ENCODE measurements at regions not wholly inside any gene's neighbourhood (a gene's known extent, or its start where the extent isn't known, plus 50 kb on each side); places are given as distances from the start of the nearest gene placed in this dataset.

DNA sequence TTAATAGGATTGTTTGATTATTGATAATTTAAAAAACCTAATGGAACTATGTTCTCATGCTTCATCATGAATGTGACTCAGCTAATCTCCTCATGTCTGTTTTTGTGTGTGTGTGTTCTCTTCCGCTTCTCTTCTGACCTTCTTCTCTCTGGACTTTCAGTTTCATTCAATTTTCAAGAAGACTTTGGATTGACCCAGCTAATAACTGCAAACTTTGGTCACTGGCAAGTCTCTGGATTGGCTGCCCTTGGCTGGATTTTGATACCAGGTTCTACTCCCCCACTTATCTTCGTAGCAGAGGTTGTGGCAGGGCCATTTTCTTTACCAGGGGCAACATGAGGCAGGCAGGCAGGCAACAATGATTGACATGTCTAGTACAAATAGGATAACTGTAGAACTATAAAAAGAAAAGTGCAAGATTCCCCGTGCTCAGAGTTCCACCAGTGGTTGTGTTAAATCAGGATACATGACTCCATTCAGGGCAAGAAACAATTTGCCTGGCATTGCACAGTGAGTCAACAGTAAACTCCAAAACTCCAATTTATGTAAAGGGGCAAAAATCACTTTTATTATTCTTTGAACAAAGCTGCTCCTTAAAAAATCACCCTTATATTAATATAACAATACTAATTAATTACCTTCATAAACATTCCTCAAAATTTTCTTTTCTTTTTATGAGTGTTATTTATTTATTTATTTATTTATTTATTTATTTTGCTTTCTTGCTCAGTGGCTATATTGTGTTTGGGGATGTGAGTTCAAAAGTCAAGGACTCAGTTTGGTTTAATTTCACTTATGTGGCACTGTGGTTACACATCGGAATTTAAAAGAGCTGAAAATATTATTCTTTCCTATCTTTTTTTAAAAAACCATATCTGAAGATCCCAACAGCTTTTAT is 167.6 kb downstream of the RND3 start:
- no CpG with 5 or more reads among the region's 4 CpGs for WGBS (ENCODE audit: extremely low coverage, insufficient read length, low lambda C conversion rate)
- no peaks in the 10 kb centered on the region for H3K9me3 ChIP-seq (ENCODE audit: control insufficient read depth, low read depth, low read length)
- no peaks in the 10 kb centered on the region for H3K79me2 ChIP-seq (ENCODE audit: insufficient read depth, low read length)
- H3K4ac ChIP-seq (ENCODE audit: low read depth, low read length), result no peak overlapping the region
- no peaks in the 10 kb centered on the region for H3K23me2 ChIP-seq (ENCODE audit: insufficient read length, low read depth, low read length, poor library complexity, severe bottlenecking)
- no peak overlapping the region for H2AFZ ChIP-seq (ENCODE audit: low read length)
- no peak overlapping the region for H3K4me2 ChIP-seq (ENCODE audit: insufficient read depth, insufficient read length, low read length)
- H3K4me3 Mint-ChIP-seq, result no peak overlapping the region
- H3K4me1 Mint-ChIP-seq, result peaks cover 16 to 24% of the 10 kb centered on the region in 2 experiments
- H3K9me3 Mint-ChIP-seq, result peaks cover 12 to 16% of the 10 kb centered on the region in 2 experiments
- H2BK12ac ChIP-seq (ENCODE audit: insufficient read length, low read depth, low read length), result no peak overlapping the region
- H2BK120ac ChIP-seq (ENCODE audit: low read depth, low read length, poor library complexity, severe bottlenecking), result no peak overlapping the region
- H2BK15ac ChIP-seq (ENCODE audit: low read depth, low read length), result no peak overlapping the region
- H3K18ac ChIP-seq (ENCODE audit: insufficient read length, low read depth, low read length), result no peak overlapping the region
- H4K91ac ChIP-seq (ENCODE audit: insufficient read length, low read depth, low read length), result no peak overlapping the region
- H4K5ac ChIP-seq (ENCODE audit: insufficient read length, low read depth, low read length), result no peak overlapping the region
- H3K36me3 Mint-ChIP-seq (ENCODE audit: insufficient read depth in 1 of 3, low read depth in 3 of 3), result peaks cover 10 to 18% (median 12%) of the 10 kb centered on the region in 3 experiments
- H2BK5ac ChIP-seq (ENCODE audit: insufficient read length, low read length), result no peak overlapping the region
- H3K27ac Mint-ChIP-seq, result no peak overlapping the region; a peak in 1 of 7 replicates
- H3K27me3 Mint-ChIP-seq (ENCODE audit: low read depth), result no peaks in the 10 kb centered on the region
- H3K23ac ChIP-seq (ENCODE audit: insufficient read length, low read depth, low read length), result no peak overlapping the region
- no peak overlapping the region for H4K8ac ChIP-seq (replicated peaks; ENCODE audit: insufficient read length, low read depth, low read length)
- no peaks in the 10 kb centered on the region for H3K27me3 ChIP-seq (ENCODE audit: insufficient read depth, low read length)
- H3K27ac ChIP-seq (ENCODE audit: insufficient read length, low read depth, low read length), result no peak overlapping the region
- H3T11ph ChIP-seq (ENCODE audit: low read length), result no peak overlapping the region
- no peak for DNase-seq
- no peak for TF ChIP-seq CTCF (conservative IDR thresholded peaks at IDR 0.05)
- H2AK5ac ChIP-seq (ENCODE audit: insufficient read length, low read length), result no peak overlapping the region
- no peak overlapping the region for H2BK20ac ChIP-seq (ENCODE audit: low read depth, low read length, poor library complexity, severe bottlenecking)
- H3K4me1 ChIP-seq (ENCODE audit: insufficient read depth, low read length), result 0 out of 2 replicates have a peak, but pooled peaks cover 3% of the 10 kb centered on the region
- H3K79me1 ChIP-seq (ENCODE audit: insufficient read depth, low read depth, low read length, poor library complexity, severe bottlenecking), result no peaks in the 10 kb centered on the region
- no peaks in the 10 kb centered on the region for H4K20me1 ChIP-seq (ENCODE audit: control insufficient read depth, insufficient read depth, insufficient read length)
- no peak overlapping the region for H3K9ac ChIP-seq (ENCODE audit: extremely low read depth, insufficient read length, low read length)
- no peak overlapping the region for H3K14ac ChIP-seq (ENCODE audit: insufficient read depth, low read length)
- no peak overlapping the region for H3K56ac ChIP-seq (ENCODE audit: insufficient read length, low read depth, low read length)
